H9 (cell line): ENCODE measurements at regions not wholly inside any gene's neighbourhood (a gene's known extent, or its start where the extent isn't known, plus 50 kb on each side); places are given as distances from the start of the nearest gene placed in this dataset.

Experiments
- DNase-seq: peaks from one replicate; pipeline ENCODE4 v3.0.0-alpha.2; 2017
- H2AFZ ChIP-seq: one replicate; pipeline ENCODE4 v1.6.1; 2013; ENCODE audit warnings: mild to moderate bottlenecking, low read length, control low read depth, moderate library complexity
- H2AK5ac ChIP-seq: 2 replicates; pipeline ENCODE4 v1.6.1; 2013; ENCODE audit warnings: low read length, control low read depth, mixed read lengths; ENCODE audit not compliant: insufficient read length
- H2BK120ac ChIP-seq: one replicate; pipeline ENCODE4 v1.6.1; 2013; ENCODE audit warnings: low read depth, mild to moderate bottlenecking, low read length, control low read depth, inconsistent platforms; ENCODE audit not compliant: poor library complexity, severe bottlenecking
- H2BK12ac ChIP-seq: 2 replicates; pipeline ENCODE4 v1.6.1; 2013; ENCODE audit warnings: low read length, control low read depth, mixed read lengths, low read depth; ENCODE audit not compliant: insufficient read length
- H2BK15ac ChIP-seq: 2 replicates; pipeline ENCODE4 v1.6.1; 2013; ENCODE audit warnings: low read depth, low read length, control low read depth
- H2BK20ac ChIP-seq: one replicate; pipeline ENCODE4 v1.6.1; 2013; ENCODE audit warnings: low read depth, mild to moderate bottlenecking, low read length, control low read depth, inconsistent platforms; ENCODE audit not compliant: poor library complexity, severe bottlenecking
- H2BK5ac ChIP-seq: 2 replicates; pipeline ENCODE4 v1.6.1; 2013; ENCODE audit warnings: low read length, control low read depth, mixed read lengths; ENCODE audit not compliant: insufficient read length
- H3K14ac ChIP-seq: 2 replicates; pipeline ENCODE4 v1.6.1; 2013; ENCODE audit warnings: low read length, control low read depth; ENCODE audit not compliant: insufficient read depth
- H3K18ac ChIP-seq: 2 replicates; pipeline ENCODE4 v1.6.1; 2013; ENCODE audit warnings: low read depth, mild to moderate bottlenecking, mixed read lengths, low read length, control low read depth; ENCODE audit not compliant: insufficient read length
- H3K23ac ChIP-seq: 2 replicates; pipeline ENCODE4 v1.6.1; 2013; ENCODE audit warnings: low read length, control low read depth, mixed read lengths, low read depth; ENCODE audit not compliant: insufficient read length
- H3K23me2 ChIP-seq: 2 replicates; pipeline ENCODE4 v1.6.1; 2013; ENCODE audit warnings: low read depth, mild to moderate bottlenecking, mixed read lengths, low read length, control low read depth; ENCODE audit not compliant: insufficient read length, poor library complexity, severe bottlenecking
- H3K27ac ChIP-seq: 2 replicates; pipeline ENCODE4 v1.5.1; 2013; ENCODE audit warnings: low read length, control low read depth, mixed read lengths, low read depth; ENCODE audit not compliant: insufficient read length
- H3K27me3 ChIP-seq: 2 replicates; pipeline ENCODE4 v1.6.1; 2013; ENCODE audit warnings: low read length, control low read depth, inconsistent platforms; ENCODE audit not compliant: insufficient read depth
- H3K4ac ChIP-seq: 2 replicates; pipeline ENCODE4 v1.6.1; 2013; ENCODE audit warnings: low read depth, mild to moderate bottlenecking, control low read depth, inconsistent platforms, low read length, moderate library complexity
- H3K4me1 ChIP-seq: 2 replicates; pipeline ENCODE4 v1.6.1; 2013; ENCODE audit warnings: low read length, control low read depth, inconsistent platforms; ENCODE audit not compliant: insufficient read depth
- H3K4me2 ChIP-seq: 2 replicates; pipeline ENCODE4 v1.6.1; 2013; ENCODE audit warnings: low read length, control low read depth, mixed read lengths; ENCODE audit not compliant: insufficient read length, insufficient read depth
- H3K56ac ChIP-seq: 2 replicates; pipeline ENCODE4 v1.6.1; 2013; ENCODE audit warnings: low read depth, mild to moderate bottlenecking, mixed read lengths, low read length, control low read depth; ENCODE audit not compliant: insufficient read length
- H3K79me1 ChIP-seq: 2 replicates; pipeline ENCODE4 v1.6.1; 2013; ENCODE audit warnings: low read depth, mild to moderate bottlenecking, moderate library complexity, low read length, control low read depth, inconsistent platforms; ENCODE audit not compliant: insufficient read depth, poor library complexity, severe bottlenecking
- H3K79me2 ChIP-seq: 2 replicates; pipeline ENCODE4 v1.6.1; 2013; ENCODE audit warnings: low read length, control low read depth, inconsistent platforms; ENCODE audit not compliant: insufficient read depth
- H3K9ac ChIP-seq: 2 replicates; pipeline ENCODE4 v1.6.1; 2013; ENCODE audit warnings: low read length, control low read depth, mixed read lengths; ENCODE audit not compliant: insufficient read length; ENCODE audit errors: extremely low read depth
- H3K9me3 ChIP-seq: one replicate; pipeline ENCODE4 v1.6.1; 2013; ENCODE audit warnings: low read depth, low read length, inconsistent platforms; ENCODE audit not compliant: control insufficient read depth
- H3T11ph ChIP-seq: one replicate; pipeline ENCODE4 v1.6.1; 2013; ENCODE audit warnings: mild to moderate bottlenecking, low read length, control low read depth, inconsistent platforms
- H4K20me1 ChIP-seq: one replicate; pipeline ENCODE4 v1.6.1; 2013; ENCODE audit not compliant: control insufficient read depth, insufficient read length, insufficient read depth
- H4K5ac ChIP-seq: 2 replicates; pipeline ENCODE4 v1.6.1; 2013; ENCODE audit warnings: low read depth, mild to moderate bottlenecking, mixed read lengths, low read length, control low read depth; ENCODE audit not compliant: insufficient read length
- H4K8ac ChIP-seq: replicated peaks from 2 replicates; pipeline ENCODE4 v1.6.1; 2013; ENCODE audit warnings: low read length, control low read depth, mixed read lengths, low read depth; ENCODE audit not compliant: insufficient read length
- H4K91ac ChIP-seq: 2 replicates; pipeline ENCODE4 v1.6.1; 2013; ENCODE audit warnings: low read depth, mild to moderate bottlenecking, moderate library complexity, mixed read lengths, low read length, control low read depth; ENCODE audit not compliant: insufficient read length
- H3K27ac Mint-ChIP-seq, 3 experiments: 2 replicates in 2 of 3; 3 replicates in 1 of 3; pipeline ENCODE4 v1.8.0; 2020 to 2021; ENCODE audit warnings: mixed read lengths in 3 of 3, mild to moderate bottlenecking in 1 of 3, moderate library complexity in 1 of 3
- H3K27me3 Mint-ChIP-seq: 2 replicates; pipeline ENCODE4 v1.8.0; 2021; ENCODE audit warnings: low read depth, mild to moderate bottlenecking, moderate library complexity, mixed read lengths
- H3K36me3 Mint-ChIP-seq, 3 experiments: 2 replicates in 2 of 3; 3 replicates in 1 of 3; pipeline ENCODE4 v1.8.0; 2020 to 2021; ENCODE audit warnings: low read depth in 3 of 3, mixed read lengths in 3 of 3; ENCODE audit not compliant: insufficient read depth in 1 of 3
- H3K4me1 Mint-ChIP-seq, 2 experiments: 2 replicates each; pipeline ENCODE4 v1.8.0; 2020; ENCODE audit warnings: mixed read lengths in 2 of 2
- H3K4me3 Mint-ChIP-seq, 2 experiments: 2 replicates in 1 of 2; 3 replicates in 1 of 2; pipeline ENCODE4 v1.8.0; 2020 to 2021; ENCODE audit warnings: mild to moderate bottlenecking in 2 of 2, mixed read lengths in 2 of 2, moderate library complexity in 1 of 2
- H3K9me3 Mint-ChIP-seq, 2 experiments: 2 replicates in 1 of 2; 3 replicates in 1 of 2; pipeline ENCODE4 v1.8.0; 2020; ENCODE audit warnings: mild to moderate bottlenecking in 2 of 2, mixed read lengths in 2 of 2, moderate library complexity in 1 of 2
- CTCF ChIP-seq: fragments of 200-600 bp; sonication (generic); conservative IDR thresholded peaks from 3 replicates; pipeline ENCODE4 v1.8.0; 2021; ENCODE audit warnings: antibody characterized with exemption, mild to moderate bottlenecking
- WGBS: extraction: QIAGEN DNeasy Blood & Tissue Kit; methylation state at CpG from one replicate; pipeline ENCODE4 v1.1.7; 2013; ENCODE audit warnings: missing lambda C conversion rate, low lambda C conversion rate, mixed read lengths; ENCODE audit not compliant: insufficient read length; ENCODE audit errors: extremely low coverage; 5-methylcytosine and 5-hydroxymethylcytosine counted together

GRCh38 chr5:159639590-159639989 lies 276.7 kb upstream of the ADRA1B start:
- H2AK5ac ChIP-seq: no peak overlapping the region
- H4K20me1 ChIP-seq: no peaks in the 10 kb centered on the region
- no peak overlapping the region for H2BK5ac ChIP-seq
- H3K27me3 ChIP-seq: no peaks in the 10 kb centered on the region
- no peak overlapping the region for H2BK20ac ChIP-seq
- H4K5ac ChIP-seq: no peak overlapping the region
- H3K14ac ChIP-seq: no peak overlapping the region
- no peaks in the 10 kb centered on the region for H3K9me3 ChIP-seq
- no peak overlapping the region for H2BK120ac ChIP-seq
- Mint-ChIP-seq H3K27me3 (no peaks in the 10 kb centered on the region), H3K4me3 (no peak overlapping the region), H3K36me3 (no peaks in the 10 kb centered on the region), H3K9me3 (peaks cover 0 to 1% of the 10 kb centered on the region in 2 experiments; a peak in 1 of 5 replicates), H3K4me1 (peaks cover 7 to 11% of the 10 kb centered on the region in 2 experiments), H3K27ac (no peak overlapping the region)
- H3K56ac ChIP-seq: no peak overlapping the region
- no peaks in the 10 kb centered on the region for H3K23me2 ChIP-seq
- no peak overlapping the region for H3K18ac ChIP-seq
- no peak overlapping the region for H3K23ac ChIP-seq
- no peak for TF ChIP-seq CTCF
- no peak overlapping the region for H3K4me2 ChIP-seq
- H4K91ac ChIP-seq: no peak overlapping the region
- no peak overlapping the region for H3K9ac ChIP-seq
- H3T11ph ChIP-seq: no peak overlapping the region
- H3K4me1 ChIP-seq: no peaks in the 10 kb centered on the region
- H3K79me1 ChIP-seq: no peaks in the 10 kb centered on the region
- H4K8ac ChIP-seq: no peak overlapping the region
- DNase-seq: no peak
- H2BK15ac ChIP-seq: no peak overlapping the region
- no CpG with 5 or more reads among the region's 3 CpGs for WGBS
- no peaks in the 10 kb centered on the region for H3K79me2 ChIP-seq
- no peak overlapping the region for H2BK12ac ChIP-seq
- H3K27ac ChIP-seq: no peak overlapping the region
- H3K4ac ChIP-seq: no peak overlapping the region
- H2AFZ ChIP-seq: no peak overlapping the region
